GM19240 (cell line): ENCODE measurements at regions not wholly inside any gene's neighbourhood (a gene's known extent, or its start where the extent isn't known, plus 50 kb on each side); places are given as distances from the start of the nearest gene placed in this dataset.
"Not testable (repeated sequence)": the region's sequence is repeated elsewhere in the genome, so short reads cannot be mapped to it uniquely, and the experiment has no call there.

Experiments used
- DNase-seq: peaks from one replicate; pipeline ENCODE4 v3.0.0; 2011; ENCODE audit warnings: low spot score; ENCODE audit not compliant: insufficient read length

DNA sequence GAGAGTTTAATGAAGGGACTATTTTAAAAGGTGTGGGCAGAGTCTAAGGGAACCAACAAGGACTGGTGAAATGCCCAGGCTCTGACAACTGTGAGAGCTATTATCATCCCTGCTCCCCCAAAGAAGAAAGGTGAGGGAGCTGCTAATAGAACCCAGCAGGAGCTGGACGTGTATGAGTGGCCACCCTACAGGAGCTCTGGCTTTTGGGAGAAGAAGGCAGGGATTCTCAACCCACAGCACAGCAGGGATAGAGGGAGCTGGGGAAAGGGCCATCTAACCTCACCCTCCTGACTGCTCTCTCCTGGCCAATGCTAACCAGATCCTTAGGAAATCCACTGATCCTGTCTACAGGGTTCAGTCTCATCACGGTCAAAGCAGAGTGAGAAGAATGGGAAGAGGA is 57.1 kb downstream of the GRIN2B start:
- DNase-seq: no peak

DNA sequence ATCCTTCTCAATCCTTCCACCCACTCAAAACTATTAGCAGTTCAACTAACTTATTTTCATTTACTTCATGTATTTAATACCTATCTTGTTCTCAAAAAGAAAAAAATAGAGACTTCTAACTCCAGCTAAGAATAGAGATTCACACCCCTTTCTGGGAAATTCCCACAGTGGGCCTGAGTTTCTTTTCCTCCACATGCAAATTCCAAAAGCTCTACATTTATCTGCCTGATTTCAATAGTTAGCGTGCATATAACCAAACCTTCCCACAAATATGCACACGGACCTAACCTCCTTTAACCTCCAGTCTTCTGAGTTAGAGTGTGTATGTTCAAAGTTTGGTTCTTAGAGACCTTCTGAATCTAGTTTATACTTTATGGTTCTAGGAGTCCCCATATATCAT is 62.5 kb downstream of the GRIN2B start:
- no peak for DNase-seq

DNA sequence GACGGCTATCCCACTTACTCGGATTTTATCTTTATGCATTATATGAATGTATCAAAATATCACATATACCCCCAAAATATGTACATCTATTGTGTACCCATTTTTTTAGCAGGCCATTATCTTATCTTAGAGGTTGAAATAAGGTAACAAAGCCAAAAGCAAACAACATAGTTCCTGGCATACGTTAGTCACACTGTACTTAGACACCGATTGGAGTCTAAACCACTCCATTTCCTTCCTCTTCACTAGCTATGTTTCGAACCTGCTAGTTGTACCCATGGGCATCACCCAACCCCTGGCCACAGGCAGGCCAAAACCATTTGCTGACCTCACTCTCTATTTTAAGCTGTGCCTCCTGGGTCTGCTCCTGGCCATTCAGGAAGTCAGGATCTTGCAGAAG is 66.3 kb downstream of the GRIN2B start:
- DNase-seq: no peak

DNA sequence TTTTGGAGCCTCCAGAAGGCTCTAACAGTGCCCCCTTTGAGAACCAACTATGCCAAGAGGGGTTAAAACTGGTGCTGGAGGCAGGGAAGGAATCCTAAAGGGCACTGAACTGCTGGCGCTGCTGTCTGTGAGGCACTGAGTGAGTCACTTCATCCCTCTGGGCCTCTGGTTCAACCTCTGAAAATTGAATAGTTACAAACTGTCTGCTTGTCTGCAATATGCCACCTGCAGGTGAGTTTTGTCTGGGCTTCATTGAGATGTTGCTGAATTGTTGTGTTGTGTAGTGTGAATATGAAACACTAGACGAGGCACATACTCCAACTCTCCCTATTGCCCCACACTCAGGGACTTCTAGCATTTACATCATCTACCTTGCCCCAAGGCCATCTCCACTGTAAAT is 68.0 kb downstream of the GRIN2B start:
- no peak for DNase-seq

DNA sequence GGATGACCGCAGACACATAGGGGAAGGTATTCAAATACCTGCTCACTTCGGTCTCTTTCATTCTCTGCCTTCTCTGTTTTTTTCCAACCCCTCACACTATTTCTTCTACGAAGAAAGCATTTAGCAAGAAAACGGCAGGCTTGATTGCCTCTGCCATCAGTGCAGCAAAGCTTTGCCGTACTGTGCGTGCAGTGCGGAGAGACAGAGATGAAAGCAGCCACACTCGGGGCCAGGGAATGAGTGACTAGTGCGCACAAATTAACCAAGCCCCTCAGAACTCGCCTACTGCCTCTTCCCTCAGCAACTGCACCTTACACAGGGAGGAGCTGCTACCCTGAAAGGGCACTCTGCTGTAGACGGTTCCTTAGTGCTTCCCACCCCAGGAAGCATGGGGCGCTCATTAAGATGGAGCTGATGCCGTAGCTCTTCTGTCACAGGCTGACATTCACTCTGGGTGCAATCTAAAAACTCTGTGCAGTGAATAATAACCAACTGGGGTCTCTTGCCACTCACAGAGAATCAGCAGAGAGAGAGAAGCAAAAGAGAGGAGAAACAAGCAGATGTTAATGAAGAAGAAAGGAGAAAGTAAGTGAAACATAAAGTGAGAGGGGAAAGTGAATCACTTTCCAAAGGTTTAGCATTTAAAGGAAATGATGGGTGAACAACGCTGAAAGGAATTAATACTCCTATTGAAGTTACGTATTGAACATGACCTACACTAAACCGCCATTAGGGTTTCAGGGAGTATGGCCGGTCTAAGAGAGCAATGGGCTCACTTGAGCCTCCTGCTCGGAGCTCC is 69.4 kb downstream of the GRIN2B start:
- DNase-seq: no peak

DNA sequence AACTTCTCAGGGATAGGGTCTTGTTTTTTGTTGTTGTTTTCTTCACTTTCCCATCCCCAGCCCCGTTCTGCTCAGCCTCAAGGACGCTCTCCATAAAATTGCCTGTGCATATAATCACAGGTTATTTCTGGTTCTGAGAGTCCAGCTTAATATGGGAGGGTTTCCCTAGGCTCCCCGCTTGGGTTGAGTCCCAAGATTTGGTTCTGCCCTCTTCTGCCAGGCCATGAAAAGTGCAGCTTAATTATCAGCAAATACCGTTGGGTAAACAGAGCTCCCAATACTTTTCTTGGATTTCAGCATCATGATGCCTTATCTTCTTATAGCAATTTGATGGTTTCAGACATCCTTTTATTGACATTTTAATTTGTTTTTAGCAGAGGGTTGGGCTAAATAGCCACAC is 75.6 kb downstream of the GRIN2B start:
- no peak for DNase-seq

DNA sequence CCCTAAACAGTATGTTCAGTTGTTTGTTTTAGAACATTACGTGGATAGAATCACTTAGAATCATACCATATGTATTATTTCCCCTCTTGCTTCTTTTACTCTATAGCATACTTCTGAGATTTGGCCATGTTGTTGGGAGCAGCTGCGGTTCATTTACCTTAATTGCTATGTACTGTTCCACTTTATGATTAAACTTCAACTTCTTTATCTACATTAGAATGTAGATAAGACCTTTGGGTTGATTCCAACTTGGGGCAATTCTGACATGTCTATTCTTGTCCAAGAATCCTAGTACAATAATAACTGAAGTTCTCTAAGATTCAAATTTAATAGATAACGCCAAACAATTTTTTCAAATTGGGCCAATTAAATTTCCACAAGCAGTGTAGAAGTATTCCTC is 80.7 kb downstream of the GRIN2B start:
- DNase-seq: no peak

DNA sequence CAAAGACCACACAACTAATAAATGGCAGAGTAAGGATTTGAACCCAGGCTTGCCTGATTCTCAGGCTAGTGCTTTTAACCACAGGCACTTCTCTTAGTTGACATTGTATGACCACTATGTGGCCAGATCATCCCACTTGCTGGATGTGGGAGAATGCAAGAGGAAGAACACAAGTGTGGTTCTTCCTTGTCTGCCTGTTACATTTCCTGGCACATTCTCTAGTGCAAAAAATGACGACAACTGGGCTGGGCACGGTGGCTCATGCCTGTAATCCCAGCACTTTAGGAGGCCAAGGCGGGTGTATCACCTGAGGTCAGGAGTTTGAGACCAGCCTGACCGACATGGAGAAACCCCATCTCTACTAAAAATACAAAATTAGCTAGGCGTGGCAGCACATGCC is 83.0 kb downstream of the GRIN2B start:
- DNase-seq: not testable (repeated sequence)

DNA sequence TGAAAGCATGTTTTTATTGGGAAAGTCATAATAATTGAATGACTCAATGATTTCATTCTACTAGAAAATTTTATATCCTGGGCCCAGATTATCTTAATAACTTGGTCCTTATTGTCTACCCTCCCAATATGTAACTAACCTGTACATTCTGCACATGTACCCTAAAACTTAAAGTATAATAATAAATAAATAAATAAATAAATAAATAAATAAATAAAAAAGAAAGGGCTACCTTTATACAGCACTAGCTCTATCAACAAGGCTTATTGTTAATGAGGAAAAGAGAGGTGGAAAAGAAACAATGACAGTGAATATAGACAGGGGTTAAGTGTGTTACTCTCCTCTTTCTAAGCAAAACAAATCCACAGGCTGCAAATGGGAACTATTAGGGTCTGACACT is 83.6 kb downstream of the GRIN2B start:
- no peak for DNase-seq

DNA sequence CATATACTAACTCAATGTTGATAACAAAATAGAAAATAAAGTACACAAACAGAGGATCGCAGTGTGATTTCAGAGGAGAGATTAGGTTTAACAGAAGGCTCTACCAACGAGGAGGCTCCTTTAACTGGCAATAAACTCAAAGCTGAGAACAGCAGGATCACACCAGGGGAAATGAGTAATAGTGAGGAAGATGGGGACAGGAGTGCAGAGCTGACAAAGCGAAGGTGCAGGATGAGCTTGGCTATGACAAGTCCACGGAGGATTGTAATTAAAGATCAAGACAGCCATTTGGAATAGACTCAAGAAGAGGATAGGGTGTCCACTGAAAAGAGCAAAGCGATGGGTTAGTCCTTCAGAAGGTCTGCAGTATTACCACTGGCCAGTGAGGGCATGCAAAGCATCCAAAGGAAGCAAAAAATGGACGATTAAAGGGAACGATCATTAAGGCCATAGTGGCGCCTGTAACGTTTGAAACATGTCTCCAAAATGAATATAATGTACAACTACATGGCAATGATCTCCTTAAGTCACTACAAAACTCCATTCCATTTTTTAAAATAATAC is 85.3 kb downstream of the GRIN2B start:
- no peak for DNase-seq

DNA sequence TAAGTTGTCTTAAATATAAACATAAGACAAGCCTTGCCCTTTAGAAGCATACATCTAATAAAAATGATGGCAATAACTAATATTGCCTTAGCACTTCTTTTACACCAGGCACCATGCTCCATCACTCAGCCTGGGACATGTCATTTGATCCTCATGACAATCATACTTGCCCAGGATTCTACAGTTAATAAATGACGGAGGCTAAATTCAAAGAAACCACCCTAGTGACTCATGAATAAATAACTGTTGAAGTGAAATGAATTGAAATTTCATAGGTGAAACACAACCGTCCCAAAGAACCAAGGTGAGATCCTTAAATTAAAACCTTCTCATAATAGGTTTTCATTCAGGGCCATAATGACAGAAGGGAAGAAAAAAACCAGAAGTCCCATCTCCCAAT is 89.5 kb downstream of the GRIN2B start:
- no peak for DNase-seq

DNA sequence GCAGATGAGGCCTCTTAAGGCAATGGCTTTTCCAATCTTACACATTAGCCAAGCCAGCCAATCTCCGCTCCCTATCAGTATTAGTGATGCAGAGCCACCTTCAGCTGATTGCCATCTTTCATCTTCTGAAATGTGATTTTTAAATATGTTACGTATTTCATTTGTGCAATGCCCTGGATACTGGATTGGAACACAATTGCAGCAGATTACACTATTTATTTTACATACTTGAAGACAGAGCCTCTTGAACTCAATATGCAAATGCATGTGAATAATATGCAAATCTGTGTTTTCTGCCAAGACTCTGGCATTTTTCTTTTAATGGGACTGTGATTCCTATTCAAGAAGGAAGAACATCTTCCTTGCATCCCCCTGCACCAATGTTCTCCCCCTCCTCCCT is 90.5 kb downstream of the GRIN2B start:
- no peak for DNase-seq

DNA sequence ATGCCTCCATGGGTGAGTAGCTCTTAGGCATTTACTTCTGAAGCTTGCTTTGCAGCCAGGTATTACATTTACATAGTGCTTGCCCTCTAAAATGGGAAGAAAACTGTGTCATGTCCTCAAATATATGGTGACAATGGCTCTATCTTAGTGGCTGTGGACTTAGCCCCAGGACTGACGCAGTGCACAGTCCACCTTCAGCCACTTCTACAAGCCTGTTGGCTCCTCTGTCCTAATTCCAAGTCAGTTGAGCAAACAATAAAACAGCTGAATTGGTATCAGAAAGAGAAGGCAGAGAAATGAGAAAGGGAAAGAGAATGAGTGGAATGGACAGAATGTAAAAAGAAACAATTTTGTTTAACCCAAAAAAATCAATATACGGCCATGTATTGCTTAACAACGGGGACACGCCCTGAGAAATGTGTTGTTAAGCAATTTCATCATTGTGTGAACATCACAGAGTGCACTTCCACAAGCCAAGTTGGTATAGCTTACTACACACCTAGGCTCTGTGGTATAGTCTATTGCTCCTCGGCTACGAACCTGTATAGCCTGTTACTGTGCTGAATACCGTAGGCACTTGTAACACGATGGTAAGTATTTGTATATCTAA is 93.5 kb downstream of the GRIN2B start:
- DNase-seq: no peak

DNA sequence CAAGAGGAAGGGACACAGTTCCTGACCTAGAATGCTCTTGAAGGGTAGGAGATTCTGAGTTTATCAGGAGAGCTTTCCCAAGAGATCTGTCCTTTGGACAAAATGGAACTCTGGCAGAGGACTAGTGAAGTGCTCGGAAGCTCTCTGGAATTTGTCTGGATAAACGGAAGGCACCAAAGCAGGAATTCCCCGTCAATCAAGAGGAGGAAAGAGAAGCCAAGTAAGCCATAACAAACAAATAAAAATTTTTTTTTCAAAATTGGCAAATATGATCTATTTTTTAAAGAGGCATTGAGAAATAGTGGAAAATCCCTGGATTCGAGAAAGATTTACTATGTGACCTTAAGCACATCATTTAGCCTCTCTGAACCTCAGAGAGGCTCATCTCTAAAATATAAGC is 99.2 kb downstream of the GRIN2B start:
- DNase-seq: no peak

DNA sequence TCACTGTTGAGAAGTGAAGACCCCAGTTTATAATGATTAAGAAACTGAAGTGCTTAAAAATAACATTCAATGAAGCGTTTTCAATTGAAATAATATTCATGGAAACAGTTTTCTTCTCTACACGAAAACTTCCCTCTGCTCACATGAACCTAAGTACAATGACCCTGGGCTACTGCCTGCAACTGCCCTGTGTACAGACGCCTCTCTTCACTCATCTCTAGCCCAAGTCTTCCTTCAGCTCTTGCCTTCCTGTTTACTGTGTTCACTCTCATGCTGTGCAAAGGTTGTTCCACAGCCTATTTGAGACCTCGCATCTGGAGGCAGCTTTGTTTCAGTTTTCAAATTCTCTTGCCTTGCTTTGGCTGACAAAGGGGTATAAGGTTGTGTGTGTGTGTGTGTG is 100.8 kb downstream of the GRIN2B start:
- no peak for DNase-seq

DNA sequence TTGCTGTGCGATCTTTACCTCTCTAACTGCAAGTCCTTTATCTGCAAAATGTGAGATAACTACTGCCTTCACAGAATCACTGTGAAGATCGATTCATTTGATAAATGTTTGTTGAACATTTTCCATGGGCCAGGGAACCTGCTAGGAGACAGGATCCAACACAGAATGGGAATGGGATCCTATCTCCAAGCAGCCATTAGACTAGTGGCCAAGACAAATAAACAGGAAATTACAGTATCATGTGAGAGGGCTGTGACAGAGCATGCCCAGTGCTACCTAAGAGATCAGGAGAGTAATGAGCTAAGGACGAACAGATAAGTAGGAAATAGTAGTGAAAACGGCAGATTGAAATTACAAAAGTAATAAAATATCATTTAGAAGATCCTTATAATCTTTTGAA is 105.7 kb downstream of the GRIN2B start:
- DNase-seq: no peak

DNA sequence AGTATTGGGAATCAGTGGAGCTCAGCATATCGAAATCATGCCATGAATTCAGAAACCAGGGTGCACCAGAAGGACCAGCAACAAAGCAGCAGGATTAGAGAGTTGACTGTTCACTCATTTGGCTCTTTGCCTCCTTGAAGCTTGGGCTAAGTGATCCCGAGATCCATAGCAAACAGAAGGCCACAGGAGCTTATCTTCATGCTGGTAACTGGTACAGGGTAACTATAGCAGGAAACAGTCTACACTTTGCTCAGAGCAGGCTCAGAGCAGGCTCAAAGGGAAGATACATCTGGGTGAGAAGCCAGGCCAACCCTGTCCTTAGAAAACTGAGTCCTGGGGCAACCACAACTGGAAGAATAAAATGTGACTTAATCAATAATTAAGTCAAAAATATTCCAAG is 111.1 kb downstream of the GRIN2B start:
- DNase-seq: no peak

DNA sequence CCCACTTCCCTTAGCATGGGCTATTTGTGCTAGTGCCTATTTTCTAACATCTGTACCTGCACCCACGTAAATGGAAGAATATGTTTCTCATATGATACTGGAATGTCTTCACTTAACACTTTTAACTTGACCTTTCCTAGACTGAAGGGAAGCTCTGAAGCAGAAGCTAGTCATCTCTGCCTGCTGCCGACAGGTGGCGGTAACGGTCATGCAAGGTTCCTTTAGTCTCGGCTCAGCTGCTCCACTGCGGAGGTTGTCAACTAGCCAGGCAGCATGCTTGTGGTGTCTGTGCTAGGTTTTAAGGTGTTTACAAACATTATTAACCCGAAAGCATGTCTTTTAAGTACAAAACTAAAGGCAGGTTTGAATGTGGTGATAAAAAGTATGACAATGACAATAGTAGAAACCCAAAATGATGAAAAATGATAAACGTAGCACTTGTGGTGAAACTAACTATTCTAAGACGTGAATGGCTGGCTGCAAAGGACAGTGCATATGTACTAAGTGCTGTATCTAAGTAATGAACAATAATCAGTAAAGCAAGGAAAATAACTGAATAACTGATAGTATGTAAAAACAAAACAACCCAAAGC is 117.2 kb downstream of the GRIN2B start:
- peak; percentile 30 for DNase-seq

DNA sequence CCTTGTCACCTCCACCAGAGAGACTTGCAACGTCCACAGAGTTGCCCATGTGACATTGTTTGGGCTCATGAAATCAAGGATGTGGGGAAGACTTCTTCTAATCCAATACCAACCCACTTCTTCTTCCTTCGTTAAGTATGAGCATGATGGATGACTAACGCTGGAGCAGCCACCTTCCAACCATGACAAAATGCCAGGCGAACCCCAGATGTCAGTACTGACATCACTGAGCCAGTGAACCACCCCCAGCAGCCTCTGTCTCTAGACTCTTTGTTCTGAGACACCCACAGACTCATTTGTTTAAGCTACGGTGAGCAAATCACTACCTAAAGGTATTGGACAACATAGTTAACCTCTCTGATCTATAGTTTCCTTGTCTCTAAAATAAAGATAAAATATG is 123.7 kb downstream of the GRIN2B start:
- no peak for DNase-seq

DNA sequence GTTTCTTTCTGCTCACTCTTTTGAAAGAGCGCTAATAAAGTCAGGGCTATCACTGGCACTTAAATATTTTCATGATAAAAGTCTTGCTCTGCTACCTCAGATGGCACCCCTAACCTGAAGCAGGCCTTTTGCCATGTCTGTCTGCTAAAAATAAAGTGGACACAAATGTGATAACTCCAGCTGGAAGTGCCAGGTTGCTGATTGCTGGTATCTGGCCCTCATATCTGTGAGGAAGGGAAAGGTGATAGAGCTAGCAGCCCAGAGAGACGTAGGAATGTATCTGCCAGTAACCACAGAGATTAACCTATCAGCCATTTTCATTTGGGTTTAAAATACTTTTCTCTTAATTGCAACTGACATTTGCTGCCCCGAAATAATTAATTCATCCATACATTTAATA is 127.9 kb downstream of the GRIN2B start:
- no peak for DNase-seq

DNA sequence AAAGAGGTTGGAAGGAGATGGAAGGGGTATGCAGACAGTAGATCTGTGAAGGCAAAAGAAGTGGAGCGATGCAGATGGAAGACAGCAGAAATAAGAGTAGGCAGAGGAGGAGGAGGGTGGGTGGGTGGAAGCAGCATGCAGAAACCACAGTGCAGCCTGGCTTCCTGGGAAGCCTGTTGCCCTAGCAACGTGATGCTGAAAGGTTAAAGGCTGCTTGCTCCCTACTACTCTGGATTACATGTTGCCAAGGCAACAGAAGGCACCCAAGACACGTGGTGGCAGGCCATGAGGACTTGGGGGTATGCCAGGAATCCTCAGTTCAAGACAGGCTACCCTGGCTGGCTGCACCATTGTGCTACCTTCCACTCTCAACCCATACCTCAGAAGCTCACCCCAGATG is 129.6 kb downstream of the GRIN2B start:
- no peak for DNase-seq

DNA sequence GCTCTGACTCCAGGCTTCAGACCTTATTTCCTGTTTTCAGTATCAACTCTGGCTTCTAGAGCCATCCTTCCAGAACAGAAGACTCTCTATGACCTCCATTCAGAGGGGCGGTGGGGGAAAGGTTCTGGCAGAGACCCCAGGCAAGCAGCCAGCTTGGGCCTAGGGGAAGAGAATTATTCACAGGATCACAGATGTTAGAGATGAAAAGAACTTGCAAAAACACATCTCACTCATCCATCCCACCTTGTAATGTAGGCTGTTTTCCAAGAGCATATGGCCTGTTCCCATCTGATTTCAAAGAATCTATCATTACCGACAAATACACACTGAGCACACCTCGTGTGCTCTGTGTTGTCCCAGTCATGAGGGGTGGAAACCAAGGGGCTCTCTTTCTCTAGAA is 131.9 kb downstream of the GRIN2B start:
- no peak for DNase-seq

DNA sequence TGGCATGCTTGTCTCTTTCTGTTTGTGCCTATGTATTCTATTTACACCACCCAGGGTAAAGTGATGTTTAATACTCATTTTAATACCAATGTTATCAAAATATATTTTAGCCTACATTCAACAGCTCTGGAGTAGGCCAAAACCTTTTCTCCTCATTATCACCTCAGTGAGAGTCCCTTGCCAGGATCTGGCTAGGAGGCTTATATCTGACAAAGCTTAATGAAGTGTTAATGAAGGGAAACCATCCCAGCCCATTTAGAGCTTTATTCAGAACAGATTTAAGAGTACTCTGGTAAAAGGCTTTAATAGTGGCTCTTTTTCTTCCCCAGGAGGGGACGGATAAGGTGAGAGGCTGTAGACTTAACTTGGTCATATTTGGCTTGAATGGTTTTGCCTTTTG is 137.6 kb downstream of the GRIN2B start:
- DNase-seq: no peak
